A673 (cell line): ENCODE measurements at regions not wholly inside any gene's neighbourhood (a gene's known extent, or its start where the extent isn't known, plus 50 kb on each side); places are given as distances from the start of the nearest gene placed in this dataset.

ENCODE experiments used
- CTCF ChIP-seq: fragments of 300-800, 200-600 bp; sonication (generic); conservative IDR thresholded peaks from 2 replicates; pipeline ENCODE4 v1.5.1; 2017; ENCODE audit warnings: low read depth, mild to moderate bottlenecking, antibody characterized with exemption, low read length, moderate library complexity, mixed read lengths
- EZH2 ChIP-seq: fragments of 200-600 bp; sonication (generic); IDR thresholded peaks from 2 replicates; pipeline ENCODE4 v1.6.1; 2017; ENCODE audit warnings: borderline replicate concordance, low read depth, mild to moderate bottlenecking, mixed read lengths, antibody characterized with exemption, low read length; ENCODE audit not compliant: poor library complexity, severe bottlenecking

GRCh38 chr16:65515193-65515592 lies 393.3 kb upstream of the CDH11 start:
- TF ChIP-seq EZH2 (no peak), CTCF (no peak)
